HG03103 (cell line): ENCODE measurements at regions not wholly inside any gene's neighbourhood (a gene's known extent, or its start where the extent isn't known, plus 50 kb on each side); places are given as distances from the start of the nearest gene placed in this dataset.

Source experiments
- ATAC-seq: cut with Tn5 transposase; IDR thresholded peaks from one replicate; pipeline ENCODE4 v1.9.1; 2021; ENCODE audit warnings: low read depth; ENCODE audit not compliant: unreplicated experiment

- ATAC-seq = no peak
These were observed 54.2 kb upstream of the MCTP2 start for GRCh38 chr15:94177112-94177511.

GRCh38 chr15:94175420-94175819 is 55.9 kb upstream of the MCTP2 start:
- no peak for ATAC-seq

- peak; percentile 73 for ATAC-seq
These were observed 57.0 kb upstream of the MCTP2 start for GRCh38 chr15:94174399-94174802.

GRCh38 chr15:94168250-94168649 is 63.1 kb upstream of the MCTP2 start:
- ATAC-seq = no peak

GRCh38 chr15:94164971-94165370 is 66.4 kb upstream of the MCTP2 start:
- ATAC-seq = no peak

- peak; percentile 67 for ATAC-seq
These were observed 67.1 kb upstream of the MCTP2 start for GRCh38 chr15:94164202-94164807.

- no peak for ATAC-seq
These were observed 68.4 kb upstream of the MCTP2 start for GRCh38 chr15:94162939-94163338.

GRCh38 chr15:94154255-94154654 is 77.1 kb upstream of the MCTP2 start:
- ATAC-seq = no peak

GRCh38 chr15:94145046-94145445 is 86.3 kb upstream of the MCTP2 start:
- no peak for ATAC-seq

- ATAC-seq = no peak
These were observed 89.6 kb upstream of the MCTP2 start for GRCh38 chr15:94141802-94142201.

- ATAC-seq = no peak
These were observed 95.7 kb upstream of the MCTP2 start for GRCh38 chr15:94135486-94136147.

- ATAC-seq = no peak
These were observed 99.5 kb upstream of the MCTP2 start for GRCh38 chr15:94131875-94132274.

- ATAC-seq = no peak
These were observed 100.9 kb upstream of the MCTP2 start for GRCh38 chr15:94130504-94130903.

- no peak for ATAC-seq
These were observed 104.4 kb upstream of the MCTP2 start for GRCh38 chr15:94127006-94127405.

GRCh38 chr15:94125698-94126097 is 105.7 kb upstream of the MCTP2 start:
- ATAC-seq = no peak

- ATAC-seq = no peak
These were observed 106.2 kb upstream of the MCTP2 start for GRCh38 chr15:94125156-94125555.

- no peak for ATAC-seq
These were observed 108.8 kb upstream of the MCTP2 start for GRCh38 chr15:94122516-94122915.

GRCh38 chr15:94119923-94120775 is 111.2 kb upstream of the MCTP2 start:
- peak; percentile 99 for ATAC-seq

- ATAC-seq = no peak
These were observed 112.0 kb upstream of the MCTP2 start for GRCh38 chr15:94119298-94119811.

GRCh38 chr15:94110476-94111130 is 120.8 kb upstream of the MCTP2 start:
- ATAC-seq = no peak

- no peak for ATAC-seq
These were observed 123.7 kb upstream of the MCTP2 start for GRCh38 chr15:94107652-94108051.
